Esophagus muscularis mucosa (tissue), 3 donors: ENCODE measurements at regions not wholly inside any gene's neighbourhood (a gene's known extent, or its start where the extent isn't known, plus 50 kb on each side); places are given as distances from the start of the nearest gene placed in this dataset.

Experiments
- CTCF ChIP-seq, 3 experiments: fragments of 200-600 bp in 2 of 3; fragments of 450-650 bp in 1 of 3; sonication (generic) in 2 of 3; IDR thresholded peaks; one replicate each; pipeline ENCODE4 v1.5.1; 2017 to 2019; ENCODE audit warnings: antibody characterized with exemption in 3 of 3, mild to moderate bottlenecking in 2 of 3, moderate library complexity in 1 of 3
- POLR2A ChIP-seq: fragments of 450-650 bp; IDR thresholded peaks from one replicate; pipeline ENCODE4 v1.6.1; 2017; ENCODE audit warnings: antibody characterized with exemption, moderate library complexity, mild to moderate bottlenecking, low read depth
- POLR2AphosphoS5 ChIP-seq, 2 donors: sonication (generic); formaldehyde crosslinking; IDR thresholded peaks; one replicate each; pipeline ENCODE4 v1.6.1; 2017; ENCODE audit warnings: antibody characterized with exemption in 2 of 2

- no peak for TF ChIP-seq CTCF (IDR thresholded peaks at IDR 0.05)
- TF ChIP-seq POLR2A, result no peak
- no peak for TF ChIP-seq POLR2AphosphoS5 (IDR thresholded peaks at IDR 0.05)
These were observed 184.5 kb downstream of the SPRY1 start for GRCh38 chr4:123580981-123581664.
